ENCODE measurements at regions not wholly inside any gene's neighbourhood (a gene's known extent, or its start where the extent isn't known, plus 50 kb on each side); places are given as distances from the start of the nearest gene placed in this dataset.

GRCh38 chr3:7813365-7813764 is 688.3 kb upstream of the LMCD1 start:
- no peak overlapping the region for H3K4ac ChIP-seq (ENCODE audit: low read depth, low read length)
- no peaks in the 10 kb centered on the region for H3K27me3 ChIP-seq (ENCODE audit: control insufficient read depth, insufficient read depth, low read length)
- ChIA-PET POLR2A (ENCODE audit: unreplicated experiment) (no interaction called here), CTCF (no interaction called here)
- no peaks in the 10 kb centered on the region for H3K36me3 ChIP-seq (ENCODE audit: control insufficient read depth, insufficient read depth, low read length)
- no peak overlapping the region for H4K91ac ChIP-seq (ENCODE audit: insufficient read depth, low read depth, low read length)
- no peaks in the 10 kb centered on the region for H3K4me1 ChIP-seq (ENCODE audit: control insufficient read depth, insufficient read depth, low read length)
- no peak for TF ChIP-seq SMC3 (IDR thresholded peaks at IDR 0.05; ENCODE audit: low read depth, low read length)
- TF ChIP-seq CEBPB (IDR thresholded peaks at IDR 0.05; ENCODE audit: low read depth, low read length) = no peak
- TF ChIP-seq RCOR1 (IDR thresholded peaks at IDR 0.05; ENCODE audit: insufficient replicate concordance, low read length) = no peak
- TF ChIP-seq NFE2L2 (IDR thresholded peaks at IDR 0.05; ENCODE audit: low read depth, low read length) = no peak
- no peak for TF ChIP-seq ELK1 (IDR thresholded peaks at IDR 0.05; ENCODE audit: borderline replicate concordance, low read depth, low read length)
- TF ChIP-seq RAD21 (IDR thresholded peaks at IDR 0.05; ENCODE audit: low read length) = no peak
- no peak for TF ChIP-seq CTCF (conservative IDR thresholded peaks at IDR 0.05; ENCODE audit: low read depth, low read length)
- no peak overlapping the region for H3K56ac ChIP-seq (ENCODE audit: extremely low read depth, insufficient read depth, low read length)
- no TSS peak for BruUV-seq (replicated peaks)
- no peak overlapping the region for H4K8ac ChIP-seq (ENCODE audit: low read depth in 2 of 2, low read length in 2 of 2)
- no peak overlapping the region for H2AFZ ChIP-seq (replicated peaks; ENCODE audit: low read length, poor library complexity)
- no peak overlapping the region for H3K18ac ChIP-seq (ENCODE audit: low read depth, low read length)
- H3K9ac ChIP-seq (ENCODE audit: low read depth, low read length) = no peak overlapping the region
- no peak overlapping the region for H3K4me3 ChIP-seq (ENCODE audit: insufficient read depth, low read depth, low read length)
- no peak overlapping the region for H3K27ac ChIP-seq (ENCODE audit: insufficient read depth, low read length)
- H4K5ac ChIP-seq (ENCODE audit: low read depth, low read length) = no peak overlapping the region
- H2AK5ac ChIP-seq (ENCODE audit: low read depth, low read length) = no peak overlapping the region
- no CpG with 5 or more reads among the region's 1 CpG for WGBS, 2 experiments (ENCODE audit: extremely low coverage in 2 of 2, insufficient read length in 1 of 2)
- in situ Hi-C loops (cut with MboI; ENCODE audit: low sequenced_read_pairs) = no loop called here
- H3K9me1 ChIP-seq (ENCODE audit: insufficient read depth, low read length) = no peaks in the 10 kb centered on the region
- no peak overlapping the region for H2BK120ac ChIP-seq (ENCODE audit: low read depth, low read length)
- intact Hi-C loops (cut with micrococcal nuclease) = no loop called here
- H3K9me3 ChIP-seq (ENCODE audit: control insufficient read depth, insufficient read depth, low read length) = peaks cover 13% of the 10 kb centered on the region
- H3K79me1 ChIP-seq (ENCODE audit: low read depth in 1 of 2, low read length in 2 of 2) = no peaks in the 10 kb centered on the region
- H2BK5ac ChIP-seq (ENCODE audit: low read depth, low read length, poor library complexity, severe bottlenecking) = no peak overlapping the region
- no peak overlapping the region for H2BK15ac ChIP-seq (ENCODE audit: low read depth, low read length)
- no peak overlapping the region for H2AK9ac ChIP-seq (replicated peaks; ENCODE audit: low read depth, low read length, poor library complexity)
- dilution Hi-C loops (cut with HindIII; ENCODE audit: low sequenced_read_pairs, unreplicated experiment) = no loop called here
- H3K4me2 ChIP-seq (ENCODE audit: low read depth, low read length) = no peak overlapping the region
- H3K14ac ChIP-seq (replicated peaks; ENCODE audit: low read depth, low read length) = no peak overlapping the region
- ATAC-seq (ENCODE audit: low read depth) = no peak
- DNase-seq = no peak
- H2BK20ac ChIP-seq (ENCODE audit: low read depth, low read length) = no peak overlapping the region
- no peaks in the 10 kb centered on the region for H4K20me1 ChIP-seq (ENCODE audit: insufficient read depth, low read length)
- H3K23ac ChIP-seq (ENCODE audit: low read depth, low read length) = no peak overlapping the region

All from IMR-90 (cell line).